Mesenchymal stem cell (in vitro differentiated cells and primary cell): ENCODE measurements at regions not wholly inside any gene's neighbourhood (a gene's known extent, or its start where the extent isn't known, plus 50 kb on each side); places are given as distances from the start of the nearest gene placed in this dataset.

ENCODE experiments used
- DNase-seq: peaks from one replicate; pipeline ENCODE4 v3.0.0-alpha.2; 2013
- H2AFZ ChIP-seq: one replicate; pipeline ENCODE4 v1.6.1; 2013; ENCODE audit warnings: low read depth, mild to moderate bottlenecking, control low read depth, inconsistent platforms, low read length, moderate library complexity
- H2AK5ac ChIP-seq: 2 replicates; pipeline ENCODE4 v1.6.1; 2013; ENCODE audit warnings: low read length, moderate library complexity, mild to moderate bottlenecking, inconsistent platforms; ENCODE audit not compliant: severe bottlenecking
- H2BK120ac ChIP-seq: one replicate; pipeline ENCODE4 v1.6.1; 2013; ENCODE audit warnings: low read depth, mild to moderate bottlenecking, inconsistent platforms, low read length, moderate library complexity
- H2BK12ac ChIP-seq, 2 experiments: one replicate each; pipeline ENCODE4 v1.6.1; 2013; ENCODE audit warnings: inconsistent platforms in 2 of 2, low read length in 2 of 2, mild to moderate bottlenecking in 2 of 2, moderate library complexity in 2 of 2, control low read depth in 1 of 2
- H2BK15ac ChIP-seq: one replicate; pipeline ENCODE4 v1.6.1; 2013; ENCODE audit warnings: mild to moderate bottlenecking, low read depth, inconsistent platforms; ENCODE audit not compliant: poor library complexity, severe bottlenecking
- H2BK5ac ChIP-seq: 2 replicates; pipeline ENCODE4 v1.6.1; 2013; ENCODE audit warnings: low read depth, mild to moderate bottlenecking, low read length, control low read depth, inconsistent platforms; ENCODE audit not compliant: poor library complexity, severe bottlenecking
- H3K14ac ChIP-seq, 2 experiments: one replicate each; pipeline ENCODE4 v1.6.1; 2013; ENCODE audit warnings: inconsistent platforms in 2 of 2, low read length in 2 of 2, control low read depth in 1 of 2, mild to moderate bottlenecking in 1 of 2, moderate library complexity in 1 of 2
- H3K18ac ChIP-seq, 2 experiments: one replicate each; pipeline ENCODE4 v1.6.1; 2013; ENCODE audit warnings: inconsistent platforms in 2 of 2, low read length in 2 of 2, control low read depth in 1 of 2, low read depth in 1 of 2, mild to moderate bottlenecking in 1 of 2
- H3K23ac ChIP-seq, 2 experiments: one replicate each; pipeline ENCODE4 v1.6.1; 2013; ENCODE audit warnings: inconsistent platforms in 2 of 2, low read length in 2 of 2, mild to moderate bottlenecking in 2 of 2, moderate library complexity in 2 of 2, control low read depth in 1 of 2
- H3K27ac ChIP-seq: 2 replicates; pipeline ENCODE4 v1.5.1; 2013; ENCODE audit warnings: mild to moderate bottlenecking, moderate library complexity, low read length, control low read depth, inconsistent platforms; ENCODE audit not compliant: poor library complexity, severe bottlenecking
- H3K27me3 ChIP-seq, 2 experiments: 2 replicates each; pipeline versions ENCODE4 v1.6.1 to v1.7.0; 2013; ENCODE audit warnings: low read length in 2 of 2, mild to moderate bottlenecking in 2 of 2, moderate library complexity in 2 of 2, control low read depth in 1 of 2, inconsistent platforms in 1 of 2; ENCODE audit not compliant: control insufficient read depth in 1 of 2, insufficient read depth in 1 of 2
- H3K36me3 ChIP-seq, 2 experiments: 2 replicates each; pipeline versions ENCODE4 v1.6.1 to v1.7.0; 2013; ENCODE audit warnings: low read length in 2 of 2, control low read depth in 1 of 2, inconsistent platforms in 1 of 2, low read depth in 1 of 2, mild to moderate bottlenecking in 1 of 2; ENCODE audit not compliant: insufficient read depth in 2 of 2, control insufficient read depth in 1 of 2
- H3K4ac ChIP-seq, 2 experiments: one replicate each; pipeline ENCODE4 v1.6.1; 2013; ENCODE audit warnings: inconsistent platforms in 2 of 2, low read length in 2 of 2, mild to moderate bottlenecking in 2 of 2, moderate library complexity in 2 of 2, control low read depth in 1 of 2, low read depth in 1 of 2
- H3K4me1 ChIP-seq: 2 replicates; pipeline ENCODE4 v1.6.1; 2013; ENCODE audit warnings: low read depth, low read length, control low read depth; ENCODE audit not compliant: control insufficient read depth, insufficient read depth
- H3K4me2 ChIP-seq: 2 replicates; pipeline ENCODE4 v1.6.1; 2013; ENCODE audit warnings: low read length, mild to moderate bottlenecking, inconsistent platforms; ENCODE audit not compliant: poor library complexity, severe bottlenecking
- H3K4me3 ChIP-seq, 2 experiments: 2 replicates each; pipeline versions ENCODE4 v1.5.1 to v1.7.0; 2013; ENCODE audit warnings: low read length in 2 of 2, mild to moderate bottlenecking in 2 of 2, control low read depth in 1 of 2, low read depth in 1 of 2; ENCODE audit not compliant: insufficient read depth in 1 of 2
- H3K79me1 ChIP-seq: replicated peaks from 2 replicates; pipeline ENCODE4 v1.6.1; 2013; ENCODE audit warnings: mild to moderate bottlenecking, control low read depth, low read length, inconsistent platforms; ENCODE audit not compliant: poor library complexity, severe bottlenecking
- H3K9ac ChIP-seq: 2 replicates; pipeline ENCODE4 v1.7.0; 2013; ENCODE audit warnings: mild to moderate bottlenecking, low read length, moderate library complexity
- H3K9me3 ChIP-seq: 2 replicates; pipeline ENCODE4 v1.7.0; 2013; ENCODE audit warnings: mild to moderate bottlenecking, low read length; ENCODE audit not compliant: control insufficient read depth
- H4K8ac ChIP-seq: one replicate; pipeline ENCODE4 v1.6.1; 2013; ENCODE audit warnings: inconsistent platforms, mild to moderate bottlenecking, low read length, moderate library complexity
- H4K91ac ChIP-seq: one replicate; pipeline ENCODE4 v1.6.1; 2013; ENCODE audit warnings: mild to moderate bottlenecking, low read length, inconsistent platforms
- WGBS: methylation state at CpG from one replicate; pipeline ENCODE4 v1.1.7; 2013; ENCODE audit warnings: mixed read lengths; 5-methylcytosine and 5-hydroxymethylcytosine counted together

DNA sequence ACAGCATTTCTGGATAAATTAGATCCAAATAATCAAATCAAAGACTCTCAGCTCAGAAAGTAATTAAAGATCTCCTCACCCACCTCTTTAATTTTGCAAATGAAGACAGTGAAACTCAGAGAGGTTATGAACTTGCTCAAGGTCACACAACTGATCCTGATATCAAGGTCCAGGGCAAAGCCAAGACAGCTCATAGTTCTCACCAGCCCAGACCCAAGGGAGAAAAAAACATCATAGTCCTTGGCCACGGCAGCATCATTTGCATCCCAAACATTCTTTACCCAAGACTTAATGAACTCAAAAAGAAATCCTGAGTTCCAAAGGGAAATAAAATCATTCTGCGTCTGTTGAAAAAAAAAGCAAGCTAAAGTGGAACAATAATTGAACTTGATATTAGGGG, 112.1 kb downstream of the DAD1 start:
- Histone ChIP-seq H3K4me3 (no peak overlapping the region), H3K14ac (no peak overlapping the region), H2BK120ac (no peak overlapping the region), H3K4me2 (no peak overlapping the region), H2BK15ac (no peak overlapping the region), H3K23ac (no peak overlapping the region), H3K36me3 (no peaks in the 10 kb centered on the region), H3K4ac (no peak overlapping the region), H3K9me3 (no peaks in the 10 kb centered on the region), H3K27ac (no peak overlapping the region), H2AFZ (no peak overlapping the region), H3K79me1 (no peaks in the 10 kb centered on the region), H3K18ac (no peak overlapping the region), H2BK12ac (no peak overlapping the region), H3K4me1 (peaks cover 6% of the 10 kb centered on the region), H2BK5ac (no peak overlapping the region), H2AK5ac (no peak overlapping the region), H3K9ac (no peak overlapping the region), H3K27me3 (peaks cover 0 to 63% of the 10 kb centered on the region in 2 experiments), H4K91ac (no peak overlapping the region), H4K8ac (no peak overlapping the region)
- no peak for DNase-seq
- WGBS = 100% methylated on average over 1 of the region's 2 CpGs

DNA sequence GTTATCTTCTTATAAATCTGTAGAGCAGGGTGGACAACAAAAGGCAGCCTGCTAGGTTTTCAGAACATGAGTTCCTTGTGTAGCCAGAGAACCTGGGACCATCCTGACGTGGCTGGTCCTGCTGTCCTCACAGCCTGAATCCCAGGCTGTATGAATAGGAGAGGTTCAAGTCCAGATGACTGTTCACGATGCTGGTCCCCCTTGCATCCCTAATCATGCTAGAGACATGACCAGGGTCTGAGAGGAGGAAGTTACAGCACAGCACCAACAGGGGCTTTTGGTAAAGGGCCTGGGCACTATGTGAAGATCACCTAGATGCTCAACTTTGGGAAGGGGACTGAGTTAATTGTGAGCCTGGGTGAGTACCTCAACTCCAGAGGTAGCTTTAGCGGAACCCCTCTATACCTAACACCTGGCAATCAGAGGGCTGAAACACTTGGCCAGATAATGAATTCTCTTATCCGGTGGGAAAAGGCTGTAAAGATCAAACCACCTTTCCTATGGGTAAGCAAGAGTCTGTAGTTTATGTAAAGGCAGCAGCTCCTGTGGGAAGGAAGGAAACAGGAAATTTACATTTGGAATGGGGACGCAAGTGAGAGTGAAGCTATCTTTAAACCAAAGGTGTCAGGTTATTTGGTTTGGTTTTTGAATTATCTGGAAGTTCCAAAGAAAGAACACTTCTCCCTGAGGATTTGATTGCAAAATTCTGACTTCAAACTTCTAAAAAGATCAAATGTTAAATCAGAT, 112.8 kb downstream of the DAD1 start:
- H3K36me3 ChIP-seq = no peaks in the 10 kb centered on the region
- no peak overlapping the region for H3K14ac ChIP-seq
- H2BK5ac ChIP-seq = no peak overlapping the region
- H4K91ac ChIP-seq = no peak overlapping the region
- no peak overlapping the region for H3K4me3 ChIP-seq
- no peaks in the 10 kb centered on the region for H3K79me1 ChIP-seq
- no peak overlapping the region for H2BK120ac ChIP-seq
- H4K8ac ChIP-seq = no peak overlapping the region
- no peak overlapping the region for H3K9ac ChIP-seq
- 62% methylated on average over 4 of the region's 5 CpGs for WGBS
- DNase-seq = no peak
- no peak overlapping the region for H3K4ac ChIP-seq
- H3K4me1 ChIP-seq = peaks cover 6% of the 10 kb centered on the region
- no peak overlapping the region for H3K23ac ChIP-seq
- no peak overlapping the region for H2AK5ac ChIP-seq
- H3K9me3 ChIP-seq = no peaks in the 10 kb centered on the region
- no peak overlapping the region for H3K4me2 ChIP-seq
- peak overlapping the region in 1 of 2 experiments; percentile 1 for H2BK12ac ChIP-seq
- no peak overlapping the region for H3K27ac ChIP-seq
- H2AFZ ChIP-seq = no peak overlapping the region
- H3K27me3 ChIP-seq = peaks cover 0 to 61% of the 10 kb centered on the region in 2 experiments
- H2BK15ac ChIP-seq = no peak overlapping the region
- no peak overlapping the region for H3K18ac ChIP-seq

DNA sequence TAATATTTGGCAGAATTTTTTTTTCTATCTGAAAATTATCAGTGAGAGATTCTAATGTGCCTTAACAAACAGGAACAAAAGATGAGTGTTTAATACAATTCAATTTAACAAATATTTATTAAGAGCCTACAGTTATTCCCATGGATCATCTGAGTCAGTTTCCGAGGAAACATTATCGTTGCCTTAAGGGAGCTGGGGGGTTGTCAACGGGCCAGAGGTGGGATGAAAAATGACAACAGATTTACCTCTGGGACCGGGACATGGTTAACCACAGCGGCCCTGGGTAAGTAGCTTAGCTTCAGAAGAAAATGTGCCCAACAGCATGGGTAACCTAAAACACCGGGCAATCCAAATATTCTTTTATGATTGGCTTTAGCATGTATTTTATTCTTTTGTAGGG, 113.6 kb downstream of the DAD1 start:
- Histone ChIP-seq H3K14ac (no peak overlapping the region), H2BK12ac (no peak overlapping the region), H4K91ac (no peak overlapping the region), H3K9ac (no peak overlapping the region), H2AFZ (no peak overlapping the region), H3K36me3 (no peaks in the 10 kb centered on the region), H3K27ac (no peak overlapping the region), H2BK5ac (no peak overlapping the region), H4K8ac (no peak overlapping the region), H3K79me1 (no peaks in the 10 kb centered on the region), H3K4me3 (no peak overlapping the region), H3K23ac (no peak overlapping the region), H3K4me1 (peaks cover 6% of the 10 kb centered on the region), H3K9me3 (no peaks in the 10 kb centered on the region), H3K4me2 (no peak overlapping the region), H2BK120ac (no peak overlapping the region), H3K18ac (no peak overlapping the region), H3K27me3 (peaks cover 0 to 58% of the 10 kb centered on the region in 2 experiments), H2AK5ac (no peak overlapping the region), H3K4ac (no peak overlapping the region), H2BK15ac (no peak overlapping the region)
- WGBS = 63% methylated on average over 5 of the region's 6 CpGs
- DNase-seq = no peak

DNA sequence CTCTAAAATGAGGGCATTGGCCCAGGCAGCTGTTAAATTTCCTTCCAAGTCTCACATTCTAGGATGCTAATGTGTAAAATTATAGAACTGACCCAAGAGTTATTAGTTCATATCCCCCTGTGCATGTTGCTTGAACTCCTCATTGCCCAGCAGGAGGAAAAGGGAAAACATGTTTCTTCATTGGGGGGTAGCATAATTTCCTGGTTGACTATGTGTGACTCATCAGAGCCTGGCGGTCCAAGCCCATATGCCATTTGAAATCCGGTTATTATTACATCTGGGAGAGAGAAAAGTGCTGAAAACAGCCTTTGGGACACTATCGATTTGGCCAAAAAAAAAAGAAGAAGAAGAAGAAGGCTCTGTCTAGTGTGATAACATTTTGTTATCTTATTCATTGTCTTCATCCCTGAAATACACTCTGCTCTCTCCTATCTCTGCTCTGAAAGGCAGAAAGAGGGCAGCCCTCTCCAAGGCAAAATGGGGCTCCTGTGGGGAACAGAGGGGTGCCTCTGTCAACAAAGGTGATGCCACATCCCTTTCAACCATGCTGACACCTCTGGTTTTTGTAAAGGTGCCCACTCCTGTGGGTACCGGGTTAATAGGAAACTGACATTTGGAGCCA, 114.2 kb downstream of the DAD1 start:
- Histone ChIP-seq H3K4me1 (peaks cover 6% of the 10 kb centered on the region), H3K27ac (no peak overlapping the region), H2BK12ac (no peak overlapping the region), H2AK5ac (no peak overlapping the region), H3K4me2 (no peak overlapping the region), H3K23ac (no peak overlapping the region), H3K36me3 (no peaks in the 10 kb centered on the region), H2BK15ac (no peak overlapping the region), H3K9me3 (no peaks in the 10 kb centered on the region), H3K79me1 (no peaks in the 10 kb centered on the region), H4K91ac (no peak overlapping the region), H2BK120ac (no peak overlapping the region), H3K27me3 (peaks cover 0 to 58% of the 10 kb centered on the region in 2 experiments), H3K4me3 (peak overlapping the region in 1 of 2 experiments; percentile 40), H3K9ac (no peak overlapping the region), H2BK5ac (no peak overlapping the region), H4K8ac (no peak overlapping the region), H3K14ac (no peak overlapping the region), H3K18ac (no peak overlapping the region), H3K4ac (no peak overlapping the region), H2AFZ (no peak overlapping the region)
- no peak for DNase-seq
- WGBS = 54% methylated on average over 2 of the region's 4 CpGs
